ENCODE measurements at regions not wholly inside any gene's neighbourhood (a gene's known extent, or its start where the extent isn't known, plus 50 kb on each side); places are given as distances from the start of the nearest gene placed in this dataset.

DNA sequence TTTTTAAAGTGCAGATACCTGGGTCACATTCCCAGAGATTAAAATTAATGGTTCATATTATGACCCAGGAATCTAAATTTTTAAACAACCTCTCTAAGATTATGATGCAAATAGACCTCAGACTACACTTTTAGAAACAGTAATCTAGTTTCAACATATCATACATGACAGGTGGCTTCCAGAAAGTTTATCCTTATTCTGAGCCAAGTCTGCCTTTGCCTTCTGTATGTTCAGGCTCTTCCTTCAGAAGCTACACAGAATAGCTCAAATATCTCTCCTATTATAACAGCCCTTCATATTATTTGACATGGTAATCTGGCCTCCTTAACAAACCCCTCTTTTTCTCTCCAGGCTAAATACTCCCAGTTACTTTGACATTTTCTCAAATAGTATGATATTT is 101.9 kb downstream of the FZD1 start:
- Histone ChIP-seq H3K36me3 (no peaks in the 10 kb centered on the region), H3K4me1 (no peaks in the 10 kb centered on the region), H3K4me3 (no peak overlapping the region), H3K27ac (no peak overlapping the region), H3K27me3 (no peaks in the 10 kb centered on the region), H3K9me3 (no peaks in the 10 kb centered on the region)
- intact Hi-C loops (cut with DNase I; ENCODE audit: low total_unique reads) = no loop called here
- TF ChIP-seq POLR2A (IDR thresholded peaks at IDR 0.05) (no peak), POLR2AphosphoS5 (IDR thresholded peaks at IDR 0.05) (no peak), EP300 (IDR thresholded peaks at IDR 0.05) (no peak)
- TF ChIP-seq, protein P1, sequence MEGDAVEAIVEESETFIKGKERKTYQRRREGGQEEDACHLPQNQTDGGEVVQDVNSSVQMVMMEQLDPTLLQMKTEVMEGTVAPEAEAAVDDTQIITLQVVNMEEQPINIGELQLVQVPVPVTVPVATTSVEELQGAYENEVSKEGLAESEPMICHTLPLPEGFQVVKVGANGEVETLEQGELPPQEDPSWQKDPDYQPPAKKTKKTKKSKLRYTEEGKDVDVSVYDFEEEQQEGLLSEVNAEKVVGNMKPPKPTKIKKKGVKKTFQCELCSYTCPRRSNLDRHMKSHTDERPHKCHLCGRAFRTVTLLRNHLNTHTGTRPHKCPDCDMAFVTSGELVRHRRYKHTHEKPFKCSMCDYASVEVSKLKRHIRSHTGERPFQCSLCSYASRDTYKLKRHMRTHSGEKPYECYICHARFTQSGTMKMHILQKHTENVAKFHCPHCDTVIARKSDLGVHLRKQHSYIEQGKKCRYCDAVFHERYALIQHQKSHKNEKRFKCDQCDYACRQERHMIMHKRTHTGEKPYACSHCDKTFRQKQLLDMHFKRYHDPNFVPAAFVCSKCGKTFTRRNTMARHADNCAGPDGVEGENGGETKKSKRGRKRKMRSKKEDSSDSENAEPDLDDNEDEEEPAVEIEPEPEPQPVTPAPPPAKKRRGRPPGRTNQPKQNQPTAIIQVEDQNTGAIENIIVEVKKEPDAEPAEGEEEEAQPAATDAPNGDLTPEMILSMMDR (IDR thresholded peaks at IDR 0.05) = no peak
- DNase-seq = no peak

DNA sequence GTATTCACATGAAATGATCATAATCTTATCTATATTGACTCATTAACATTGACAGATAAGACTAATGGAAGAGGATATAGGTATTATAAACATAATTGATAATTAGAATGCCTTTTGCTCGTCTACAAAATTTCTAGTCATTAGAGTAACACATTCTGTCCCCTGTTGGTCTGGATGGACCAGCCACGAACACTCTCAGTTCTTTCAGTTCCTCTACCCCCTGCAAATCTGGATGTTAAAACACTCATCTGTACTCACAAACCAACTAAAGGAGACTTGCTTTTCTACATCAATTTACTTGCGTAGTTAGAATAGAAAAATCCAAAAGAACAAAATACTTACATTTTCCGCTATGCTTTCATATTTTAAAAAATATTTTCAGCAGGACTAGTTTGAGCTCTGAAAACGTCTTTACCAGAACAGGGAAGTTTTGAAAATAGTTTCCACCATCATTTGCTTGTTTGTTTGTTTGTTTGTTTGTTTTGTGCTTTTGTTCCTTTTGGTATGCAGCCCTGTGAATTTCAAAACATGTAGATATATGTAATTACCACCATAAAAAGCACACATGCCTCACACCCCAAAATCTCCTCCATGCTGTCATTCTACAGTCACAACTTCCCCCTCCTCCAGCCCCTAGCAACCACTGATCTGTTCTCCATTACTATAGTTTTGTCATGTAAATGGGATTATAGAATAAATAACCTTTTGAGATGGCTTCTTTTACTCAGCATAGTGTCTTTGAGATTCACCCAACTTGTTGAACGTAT is 103.8 kb downstream of the FZD1 start:
- Histone ChIP-seq H3K4me3 (no peak overlapping the region), H3K9me3 (no peaks in the 10 kb centered on the region), H3K27me3 (no peaks in the 10 kb centered on the region), H3K27ac (no peak overlapping the region), H3K36me3 (no peaks in the 10 kb centered on the region), H3K4me1 (no peaks in the 10 kb centered on the region)
- no peak for TF ChIP-seq POLR2AphosphoS5 (IDR thresholded peaks at IDR 0.05)
- TF ChIP-seq POLR2A (IDR thresholded peaks at IDR 0.05) = no peak
- TF ChIP-seq, protein P1 (IDR thresholded peaks at IDR 0.05) = no peak
- no peak for TF ChIP-seq EP300 (IDR thresholded peaks at IDR 0.05)
- intact Hi-C loops (cut with DNase I; ENCODE audit: low total_unique reads) = no loop called here
- 70 to 80% (median 74%) methylated on average over 6 of the region's 6 CpGs for WGBS, 5 donors
- DNase-seq = no peak

GRCh38 chr7:91372323-91372722 is 108.1 kb downstream of the FZD1 start:
- WGBS, 5 donors = 54 to 81% (median 56%) methylated on average over 3 of the region's 3 CpGs
- no peaks in the 10 kb centered on the region for H3K27me3 ChIP-seq
- no peaks in the 10 kb centered on the region for H3K9me3 ChIP-seq
- TF ChIP-seq EP300 (IDR thresholded peaks at IDR 0.05) = no peak
- no peak for TF ChIP-seq POLR2AphosphoS5 (IDR thresholded peaks at IDR 0.05)
- TF ChIP-seq, protein P1 (IDR thresholded peaks at IDR 0.05) = no peak
- TF ChIP-seq POLR2A (IDR thresholded peaks at IDR 0.05) = no peak
- no peak for DNase-seq
- no peak overlapping the region for H3K4me3 ChIP-seq
- no peak overlapping the region for H3K27ac ChIP-seq
- no peaks in the 10 kb centered on the region for H3K4me1 ChIP-seq
- H3K36me3 ChIP-seq = no peaks in the 10 kb centered on the region
- intact Hi-C loops (cut with DNase I; ENCODE audit: low total_unique reads) = no loop called here

- intact Hi-C loops (cut with DNase I; ENCODE audit: low total_unique reads) = no loop called here
- 59 to 76% (median 66%) methylated on average over 4 of the region's 4 CpGs for WGBS, 5 donors
- Histone ChIP-seq H3K4me3 (no peak overlapping the region), H3K27ac (no peak overlapping the region), H3K4me1 (no peaks in the 10 kb centered on the region), H3K36me3 (no peaks in the 10 kb centered on the region), H3K9me3 (no peaks in the 10 kb centered on the region), H3K27me3 (no peaks in the 10 kb centered on the region)
- DNase-seq = no peak
- TF ChIP-seq POLR2AphosphoS5 (IDR thresholded peaks at IDR 0.05) (no peak), POLR2A (IDR thresholded peaks at IDR 0.05) (no peak), EP300 (IDR thresholded peaks at IDR 0.05) (no peak)
- TF ChIP-seq, protein P1 (IDR thresholded peaks at IDR 0.05) = no peak
Measured at GRCh38 chr7:91373111-91373800, 109.0 kb downstream of the FZD1 start.

All from stomach (tissue), 8 donors.